Suprapubic skin (tissue), 3 donors: ENCODE measurements at regions not wholly inside any gene's neighbourhood (a gene's known extent, or its start where the extent isn't known, plus 50 kb on each side); places are given as distances from the start of the nearest gene placed in this dataset.

Experiments used
- CTCF ChIP-seq, 2 donors: fragments of 200-600 bp in 1 of 2; fragments of 450-650 bp in 1 of 2; sonication (generic) in 1 of 2; IDR thresholded peaks; one replicate each; pipeline ENCODE4 v1.5.1; 2016 to 2019; ENCODE audit warnings: antibody characterized with exemption in 2 of 2, mild to moderate bottlenecking in 1 of 2, moderate library complexity in 1 of 2
- POLR2AphosphoS5 ChIP-seq, 3 donors: sonication (generic); formaldehyde crosslinking; IDR thresholded peaks; one replicate each; pipeline ENCODE4 v1.6.1; 2017; ENCODE audit warnings: antibody characterized with exemption in 3 of 3

GRCh38 chr20:22512911-22513489, 71.4 kb downstream of the FOXA2 start:
- TF ChIP-seq CTCF (IDR thresholded peaks at IDR 0.05) (no peak), POLR2AphosphoS5 (IDR thresholded peaks at IDR 0.05) (no peak)
